C4-2B (cell line): ENCODE measurements at regions not wholly inside any gene's neighbourhood (a gene's known extent, or its start where the extent isn't known, plus 50 kb on each side); places are given as distances from the start of the nearest gene placed in this dataset.

ENCODE experiments used
- CTCF ChIP-seq: fragments of 450-650 bp; conservative IDR thresholded peaks from 2 replicates; pipeline ENCODE4 v1.5.1; 2017; ENCODE audit warnings: mild to moderate bottlenecking
- ZFX ChIP-seq: fragments of 450-650 bp; IDR thresholded peaks from 2 replicates; pipeline ENCODE4 v1.6.1; 2017

GRCh38 chr11:87775036-87775435, 400.2 kb downstream of the RAB38 start:
- no peak for TF ChIP-seq CTCF
- TF ChIP-seq ZFX: no peak
